IPS-15b (cell line): ENCODE measurements at regions not wholly inside any gene's neighbourhood (a gene's known extent, or its start where the extent isn't known, plus 50 kb on each side); places are given as distances from the start of the nearest gene placed in this dataset.
"Not testable (repeated sequence)": the region's sequence is repeated elsewhere in the genome, so short reads cannot be mapped to it uniquely, and the experiment has no call there.

Experiments
- H3K27me3 ChIP-seq: one replicate; pipeline ENCODE4 v1.6.1; 2013; ENCODE audit warnings: low read length; ENCODE audit not compliant: control insufficient read depth, insufficient read depth
- H3K36me3 ChIP-seq: one replicate; pipeline ENCODE4 v1.6.1; 2013; ENCODE audit warnings: low read length; ENCODE audit not compliant: control insufficient read depth, insufficient read depth
- H3K4me1 ChIP-seq: one replicate; pipeline ENCODE4 v1.6.1; 2013; ENCODE audit warnings: mild to moderate bottlenecking, low read length; ENCODE audit not compliant: control insufficient read depth, insufficient read depth
- H3K4me3 ChIP-seq: one replicate; pipeline ENCODE4 v1.5.1; 2013; ENCODE audit warnings: low read depth, low read length
- H3K9ac ChIP-seq: one replicate; pipeline ENCODE4 v1.6.1; 2013; ENCODE audit warnings: low read depth, mild to moderate bottlenecking, low read length
- H3K9me3 ChIP-seq: one replicate; pipeline ENCODE4 v1.6.1; 2013; ENCODE audit warnings: mild to moderate bottlenecking, low read length; ENCODE audit not compliant: control insufficient read depth, insufficient read depth

DNA sequence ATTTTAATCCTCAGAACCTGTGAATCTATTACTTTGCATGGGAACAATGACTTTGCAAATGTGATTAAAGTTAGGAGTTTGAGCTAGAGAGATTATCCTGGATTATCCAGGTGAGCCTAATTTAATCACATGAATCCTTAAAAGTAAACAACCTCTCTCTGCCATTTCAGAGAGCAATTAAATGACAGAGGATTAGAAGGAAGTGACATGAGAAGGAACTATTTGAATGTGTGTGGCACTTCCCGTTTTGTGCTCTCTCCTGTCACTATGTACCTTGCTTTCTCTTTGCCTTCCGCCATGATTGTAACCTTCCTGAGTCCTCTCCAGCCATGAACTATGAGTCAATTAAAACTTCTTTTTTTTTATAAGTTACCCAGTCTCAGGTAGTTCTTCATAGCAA, 559.2 kb downstream of the PRIM2 start:
- H3K9ac ChIP-seq, result not testable (repeated sequence)

GRCh38 chr6:57877729-57878128, 560.3 kb downstream of the PRIM2 start:
- H3K36me3 ChIP-seq, H3K27me3 ChIP-seq: not testable (repeated sequence)

More for the DNA sequence above, 559.2 kb downstream of the PRIM2 start:
- H3K4me3 ChIP-seq, H3K27me3 ChIP-seq, H3K36me3 ChIP-seq, H3K9me3 ChIP-seq, H3K4me1 ChIP-seq: not testable (repeated sequence)

GRCh38 chr6:57878792-57879191, 561.4 kb downstream of the PRIM2 start:
- H3K9me3 ChIP-seq, H3K4me3 ChIP-seq, H3K27me3 ChIP-seq, H3K4me1 ChIP-seq, H3K9ac ChIP-seq, H3K36me3 ChIP-seq: not testable (repeated sequence)

More at GRCh38 chr6:57877729-57878128, 560.3 kb downstream of the PRIM2 start:
- not testable (repeated sequence) for H3K4me3 ChIP-seq, H3K9me3 ChIP-seq, H3K9ac ChIP-seq, H3K4me1 ChIP-seq

DNA sequence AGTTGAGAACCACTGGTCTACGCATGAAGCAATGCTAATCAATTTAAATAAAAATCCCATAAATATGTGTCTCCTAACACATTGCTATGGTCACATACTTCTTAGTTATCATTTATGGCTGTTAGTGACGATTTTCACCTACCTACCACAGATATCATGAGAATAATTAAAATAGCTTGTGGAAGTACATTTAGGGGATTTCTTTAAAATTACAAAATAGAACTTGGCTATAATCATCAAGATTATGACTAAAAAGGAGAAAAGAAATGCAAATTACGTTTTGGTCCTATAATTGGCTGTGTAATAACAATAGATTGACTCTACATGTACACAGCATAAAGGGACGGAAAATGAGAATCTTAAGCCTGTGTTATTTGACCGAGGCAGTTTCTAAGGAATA, 581.4 kb downstream of the PRIM2 start:
- H3K9me3 ChIP-seq, H3K36me3 ChIP-seq, H3K27me3 ChIP-seq, H3K4me1 ChIP-seq, H3K9ac ChIP-seq, H3K4me3 ChIP-seq: not testable (repeated sequence)

GRCh38 chr6:57900687-57901399, 583.4 kb downstream of the PRIM2 start:
- H3K27me3 ChIP-seq, H3K4me1 ChIP-seq, H3K36me3 ChIP-seq, H3K9me3 ChIP-seq, H3K9ac ChIP-seq, H3K4me3 ChIP-seq: not testable (repeated sequence)

- H3K9me3 ChIP-seq, H3K36me3 ChIP-seq, H3K4me3 ChIP-seq, H3K4me1 ChIP-seq, H3K27me3 ChIP-seq, H3K9ac ChIP-seq: not testable (repeated sequence)
These were observed 584.0 kb downstream of the PRIM2 start for GRCh38 chr6:57901445-57901844.

- not testable (repeated sequence) for H3K36me3 ChIP-seq, H3K4me1 ChIP-seq, H3K4me3 ChIP-seq, H3K9me3 ChIP-seq, H3K9ac ChIP-seq, H3K27me3 ChIP-seq
These were observed 586.9 kb downstream of the PRIM2 start for GRCh38 chr6:57904356-57904755.

DNA sequence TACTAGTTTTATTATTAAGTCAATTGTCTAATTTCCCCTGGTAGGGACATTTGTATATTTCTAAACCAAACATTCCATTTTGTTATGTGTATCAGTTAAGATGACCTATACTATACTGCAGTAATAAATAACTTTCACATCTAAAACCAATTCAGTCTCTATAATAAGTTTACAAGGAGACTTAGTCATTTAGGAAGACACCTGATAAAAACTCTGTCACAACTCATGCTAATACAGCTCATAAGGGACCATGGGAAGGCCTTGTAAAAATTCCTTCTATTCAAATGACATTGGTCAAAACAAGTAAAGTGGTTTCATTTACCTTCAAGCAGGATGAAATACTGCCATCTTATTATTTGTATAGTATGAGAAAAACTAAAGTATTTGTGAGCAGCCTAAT, 597.9 kb downstream of the PRIM2 start:
- not testable (repeated sequence) for H3K27me3 ChIP-seq, H3K36me3 ChIP-seq, H3K9me3 ChIP-seq, H3K9ac ChIP-seq, H3K4me1 ChIP-seq, H3K4me3 ChIP-seq

GRCh38 chr6:57942966-57943365, 625.5 kb downstream of the PRIM2 start:
- not testable (repeated sequence) for H3K27me3 ChIP-seq, H3K36me3 ChIP-seq, H3K4me1 ChIP-seq, H3K4me3 ChIP-seq, H3K9ac ChIP-seq, H3K9me3 ChIP-seq

DNA sequence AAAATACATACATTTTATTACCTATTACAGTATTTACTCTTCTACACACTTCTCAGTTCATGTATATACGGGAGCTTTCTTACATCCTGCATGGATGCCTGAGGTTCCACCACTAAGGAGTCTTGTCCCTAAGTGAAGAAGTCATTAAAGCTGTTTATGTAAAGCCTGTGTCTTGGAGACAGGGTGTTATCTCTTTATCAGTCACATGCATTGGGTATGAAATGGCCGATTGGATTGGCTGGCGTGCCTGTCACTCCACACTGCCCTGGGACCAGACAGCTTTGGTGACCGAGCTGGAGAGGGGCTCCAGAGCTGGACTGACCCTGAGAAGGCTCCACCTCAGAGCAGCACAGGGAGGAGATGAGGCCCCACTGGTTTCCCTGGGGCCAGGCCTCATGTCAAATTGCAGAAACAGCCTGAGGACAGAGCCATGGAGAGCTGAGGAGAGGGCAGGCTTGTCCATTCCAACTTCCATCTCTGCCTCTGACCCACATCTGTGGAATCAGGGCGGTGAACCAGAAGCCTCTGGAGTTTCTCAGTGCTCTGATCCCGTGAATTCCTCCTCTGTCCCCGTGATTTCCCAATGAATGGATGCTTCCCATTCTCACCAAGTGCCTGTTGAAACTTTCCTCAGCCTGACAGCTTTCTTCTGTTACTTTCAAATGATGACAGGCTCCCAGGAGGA, 628.8 kb downstream of the PRIM2 start:
- not testable (repeated sequence) for H3K27me3 ChIP-seq, H3K9ac ChIP-seq, H3K36me3 ChIP-seq, H3K4me1 ChIP-seq, H3K4me3 ChIP-seq, H3K9me3 ChIP-seq

- H3K36me3 ChIP-seq, H3K4me1 ChIP-seq, H3K4me3 ChIP-seq, H3K27me3 ChIP-seq, H3K9ac ChIP-seq, H3K9me3 ChIP-seq: not testable (repeated sequence)
These were observed 629.3 kb downstream of the PRIM2 start for GRCh38 chr6:57946769-57947091.

DNA sequence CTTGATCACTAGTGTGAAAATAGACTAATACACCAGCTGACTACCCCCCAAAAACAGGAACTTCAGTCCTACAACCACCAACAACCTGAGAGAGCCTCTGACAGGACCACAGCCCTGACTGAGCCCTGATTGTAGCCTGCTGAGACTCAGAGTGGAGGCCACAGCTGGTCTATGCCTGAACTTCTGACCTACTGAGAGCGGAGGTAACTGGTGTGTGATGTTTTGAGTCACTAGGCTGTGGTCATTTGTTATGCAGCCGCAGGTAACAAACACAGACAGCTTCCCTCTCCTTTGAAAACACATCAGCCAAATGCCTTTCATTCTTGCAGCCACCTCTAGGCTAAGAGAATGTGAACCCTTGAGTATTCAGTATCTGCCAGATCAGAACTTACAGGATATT, 631.1 kb downstream of the PRIM2 start:
- not testable (repeated sequence) for H3K9ac ChIP-seq, H3K36me3 ChIP-seq, H3K4me3 ChIP-seq, H3K9me3 ChIP-seq, H3K4me1 ChIP-seq, H3K27me3 ChIP-seq
